AG10803 (cell line): ENCODE measurements at regions not wholly inside any gene's neighbourhood (a gene's known extent, or its start where the extent isn't known, plus 50 kb on each side); places are given as distances from the start of the nearest gene placed in this dataset.
"Not testable (repeated sequence)": the region's sequence is repeated elsewhere in the genome, so short reads cannot be mapped to it uniquely, and the experiment has no call there.

ENCODE experiments used
- DNase-seq: peaks from one replicate; pipeline ENCODE4 v3.0.0; 2010; ENCODE audit warnings: low read depth
- H3K4me3 ChIP-seq: 2 replicates; pipeline ENCODE4 v1.5.1; 2011; ENCODE audit warnings: mild to moderate bottlenecking, low read length, control low read depth
- TF ChIP-seq, protein P1 (sequence below): conservative IDR thresholded peaks from 2 replicates; pipeline ENCODE4 v1.5.1; 2011; ENCODE audit warnings: mild to moderate bottlenecking, low read length, control low read depth, inconsistent platforms

- no peak for DNase-seq
- TF ChIP-seq, protein P1, sequence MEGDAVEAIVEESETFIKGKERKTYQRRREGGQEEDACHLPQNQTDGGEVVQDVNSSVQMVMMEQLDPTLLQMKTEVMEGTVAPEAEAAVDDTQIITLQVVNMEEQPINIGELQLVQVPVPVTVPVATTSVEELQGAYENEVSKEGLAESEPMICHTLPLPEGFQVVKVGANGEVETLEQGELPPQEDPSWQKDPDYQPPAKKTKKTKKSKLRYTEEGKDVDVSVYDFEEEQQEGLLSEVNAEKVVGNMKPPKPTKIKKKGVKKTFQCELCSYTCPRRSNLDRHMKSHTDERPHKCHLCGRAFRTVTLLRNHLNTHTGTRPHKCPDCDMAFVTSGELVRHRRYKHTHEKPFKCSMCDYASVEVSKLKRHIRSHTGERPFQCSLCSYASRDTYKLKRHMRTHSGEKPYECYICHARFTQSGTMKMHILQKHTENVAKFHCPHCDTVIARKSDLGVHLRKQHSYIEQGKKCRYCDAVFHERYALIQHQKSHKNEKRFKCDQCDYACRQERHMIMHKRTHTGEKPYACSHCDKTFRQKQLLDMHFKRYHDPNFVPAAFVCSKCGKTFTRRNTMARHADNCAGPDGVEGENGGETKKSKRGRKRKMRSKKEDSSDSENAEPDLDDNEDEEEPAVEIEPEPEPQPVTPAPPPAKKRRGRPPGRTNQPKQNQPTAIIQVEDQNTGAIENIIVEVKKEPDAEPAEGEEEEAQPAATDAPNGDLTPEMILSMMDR, result no peak
Measured at GRCh38 chr2:184402381-184402780, 195.9 kb upstream of the ZNF804A start.

GRCh38 chr2:184407041-184407630 lies 191.2 kb upstream of the ZNF804A start:
- not testable (repeated sequence) for H3K4me3 ChIP-seq, DNase-seq

More at GRCh38 chr2:184402381-184402780, 195.9 kb upstream of the ZNF804A start:
- H3K4me3 ChIP-seq, result no peak overlapping the region

DNA sequence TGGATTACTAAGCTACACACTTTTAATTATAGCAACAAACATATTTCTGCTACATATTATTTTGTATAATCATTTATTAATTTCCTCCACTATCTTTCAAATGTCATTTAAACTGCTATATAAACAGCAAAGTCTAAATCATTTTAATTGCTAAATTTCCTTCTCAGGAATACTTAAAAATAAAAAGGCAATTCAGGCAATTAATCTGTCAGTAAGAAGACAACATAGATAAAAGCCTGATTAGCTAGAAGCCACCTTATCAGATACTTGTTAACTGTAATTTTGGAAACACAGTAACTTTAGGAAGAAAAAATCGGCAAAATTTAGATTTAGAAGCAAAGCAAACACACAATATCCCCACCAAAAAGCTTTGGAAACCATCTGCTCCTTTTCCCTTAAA lies 188.2 kb upstream of the ZNF804A start:
- TF ChIP-seq, protein P1, result no peak
- DNase-seq, result no peak
- H3K4me3 ChIP-seq, result no peak overlapping the region

GRCh38 chr2:184413221-184413620 lies 185.1 kb upstream of the ZNF804A start:
- H3K4me3 ChIP-seq, result no peak overlapping the region
- DNase-seq, result no peak
- TF ChIP-seq, protein P1, result no peak

DNA sequence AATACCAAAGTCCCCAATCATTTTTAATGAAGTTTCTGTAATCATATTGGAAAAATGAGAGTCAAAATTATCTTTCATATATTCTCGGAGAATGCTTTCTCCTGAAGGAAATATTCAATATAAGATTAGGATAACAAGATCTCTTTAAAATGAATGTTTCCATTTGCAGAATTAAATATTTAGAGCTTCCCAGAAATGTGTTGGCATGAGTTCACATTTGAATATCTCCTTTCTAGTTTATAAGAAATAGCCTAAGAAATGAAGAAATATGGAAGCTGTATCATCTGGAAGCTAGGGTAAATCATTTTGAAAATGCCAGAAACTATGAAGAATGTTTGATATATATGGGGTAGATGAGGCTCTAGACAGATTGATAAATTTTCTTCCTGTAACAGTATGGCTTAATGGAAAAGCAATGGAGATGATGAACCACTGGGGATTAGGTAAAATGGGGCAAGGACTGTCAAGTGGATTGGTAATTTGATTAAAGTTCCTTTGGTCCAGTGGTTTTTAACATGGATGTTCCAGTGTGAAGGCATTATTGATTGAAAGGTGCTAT lies 184.6 kb upstream of the ZNF804A start:
- no peak for DNase-seq
- no peak overlapping the region for H3K4me3 ChIP-seq
- TF ChIP-seq, protein P1, result no peak

DNA sequence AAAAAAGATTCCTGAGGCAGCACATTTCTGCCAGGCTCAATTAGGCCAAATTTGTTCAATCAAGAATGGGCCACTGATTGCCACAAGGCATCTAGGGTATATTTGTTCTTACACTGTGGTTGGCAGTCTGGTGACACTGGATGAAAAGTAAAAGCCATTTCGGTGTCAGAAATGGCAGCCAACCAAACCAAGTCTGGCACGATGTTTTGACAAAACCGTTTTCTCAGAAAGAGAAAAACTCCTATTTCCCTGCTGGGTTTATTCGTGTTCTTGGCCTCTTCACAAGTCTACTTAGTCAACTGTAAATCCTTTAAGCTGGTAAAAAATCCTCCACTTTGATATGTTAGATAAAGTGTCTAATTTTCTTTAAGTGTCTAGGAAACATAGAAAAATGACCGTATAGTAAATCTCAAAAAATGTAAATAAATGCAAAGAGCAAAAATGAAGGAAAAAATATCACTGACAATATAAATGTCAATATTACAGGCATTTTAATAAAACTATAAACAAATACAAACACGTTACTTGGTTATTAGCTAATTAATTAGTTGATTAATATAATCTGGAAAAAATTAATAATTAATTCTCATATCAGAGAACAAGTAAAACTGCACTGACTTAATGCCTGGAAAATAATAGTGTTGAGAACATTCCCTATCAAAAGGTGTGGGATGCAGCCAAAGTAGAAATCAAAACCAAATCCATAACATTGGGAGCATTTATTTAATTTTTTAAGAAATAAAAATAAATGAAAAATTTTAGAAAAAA lies 182.0 kb upstream of the ZNF804A start:
- TF ChIP-seq, protein P1, result no peak
- H3K4me3 ChIP-seq, result no peak overlapping the region
- DNase-seq, result no peak

- H3K4me3 ChIP-seq, result no peak overlapping the region
- TF ChIP-seq, protein P1, result no peak
- DNase-seq, result no peak
Measured at GRCh38 chr2:184419744-184420143, 178.6 kb upstream of the ZNF804A start.

DNA sequence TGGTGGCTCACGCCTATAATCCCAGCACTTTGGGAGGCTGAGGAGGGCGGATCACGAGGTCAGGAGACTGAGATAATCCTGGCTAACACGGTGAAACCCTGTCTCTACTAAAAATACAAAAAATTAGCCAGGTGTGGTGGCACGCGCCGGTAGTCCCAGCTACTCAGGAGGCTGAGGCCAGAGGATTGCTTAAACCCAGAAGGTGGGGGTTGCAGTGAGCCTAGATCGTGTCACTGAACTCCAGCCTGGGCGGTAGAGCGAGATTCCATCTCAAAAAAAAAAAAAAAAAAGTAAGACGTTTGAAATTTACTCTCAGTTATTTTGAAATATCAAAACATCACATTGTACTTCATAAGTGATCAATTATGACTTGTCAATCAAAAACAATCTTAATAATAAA lies 176.9 kb upstream of the ZNF804A start:
- not testable (repeated sequence) for H3K4me3 ChIP-seq, DNase-seq
